Fibroblast of pulmonary artery (primary cell): ENCODE measurements at regions not wholly inside any gene's neighbourhood (a gene's known extent, or its start where the extent isn't known, plus 50 kb on each side); places are given as distances from the start of the nearest gene placed in this dataset.
"Not testable (repeated sequence)": the region's sequence is repeated elsewhere in the genome, so short reads cannot be mapped to it uniquely, and the experiment has no call there.

Source experiments
- DNase-seq: peaks from one replicate; pipeline ENCODE4 v3.0.0-alpha.2; 2010; ENCODE audit warnings: low read depth
- H3K4me3 ChIP-seq: replicated peaks from 2 replicates; pipeline ENCODE4 v1.5.1; 2011; ENCODE audit warnings: low read depth, mild to moderate bottlenecking, control low read depth, low read length, moderate library complexity
- CTCF ChIP-seq: IDR thresholded peaks from 2 replicates; pipeline ENCODE4 v1.5.1; 2011; ENCODE audit warnings: mild to moderate bottlenecking, control low read depth, low read length, inconsistent platforms; ENCODE audit errors: missing control alignments

- no peak for TF ChIP-seq CTCF
- H3K4me3 ChIP-seq = no peak overlapping the region
- no peak for DNase-seq
Observed at GRCh38 chr2:242041816-242042215, 172.3 kb downstream of the RTP5 start.

DNA sequence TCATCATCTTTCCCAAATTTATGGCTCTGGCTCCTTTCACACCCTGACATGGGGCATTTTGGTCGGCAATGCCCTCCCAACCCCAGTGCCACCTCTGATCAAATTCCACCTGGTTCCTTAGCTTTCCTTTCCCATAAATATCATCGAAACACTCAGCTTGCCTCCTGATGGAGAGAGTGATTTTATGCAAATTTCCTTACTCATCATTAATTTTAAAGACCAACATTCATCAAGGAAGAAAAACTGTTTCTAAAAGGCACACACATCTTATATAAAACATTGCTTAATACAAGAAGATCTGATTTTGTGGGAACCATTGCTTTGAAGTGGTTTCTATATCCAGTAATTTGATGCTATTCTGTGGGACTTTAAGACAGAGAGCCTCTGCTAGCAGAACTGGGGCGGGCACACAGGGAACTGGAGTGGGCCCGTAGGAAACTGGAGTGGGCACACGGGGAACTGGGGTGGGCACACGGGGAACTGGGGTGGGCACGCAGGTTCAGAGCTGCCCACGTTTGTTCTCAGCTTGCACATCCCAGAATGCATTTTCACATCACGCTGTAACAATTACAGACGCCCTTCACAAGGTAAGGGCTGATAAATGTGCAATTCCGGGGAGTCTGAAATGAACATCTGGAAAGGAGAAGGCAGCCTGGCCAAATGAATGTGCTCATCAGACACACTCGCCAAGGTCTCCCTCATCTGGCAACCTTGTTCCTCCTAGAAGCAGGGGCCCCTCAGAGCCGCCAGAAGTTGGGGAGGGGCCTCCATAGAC lies 174.2 kb downstream of the RTP5 start:
- no peak overlapping the region for H3K4me3 ChIP-seq
- TF ChIP-seq CTCF = no peak
- DNase-seq = no peak

DNA sequence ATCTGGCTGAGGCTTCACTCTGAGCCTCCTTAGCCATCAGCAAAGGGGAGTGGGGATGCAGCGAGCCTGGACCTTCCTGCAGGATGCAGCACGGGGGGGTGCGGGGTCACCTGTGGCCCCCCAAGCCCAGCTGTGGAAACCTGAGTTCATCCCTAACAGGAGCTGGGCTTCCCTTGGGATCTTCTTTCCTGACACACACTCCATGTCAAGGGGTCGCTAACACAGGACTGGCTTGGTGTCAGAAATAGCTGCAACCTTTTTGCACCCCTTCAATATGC lies 174.7 kb downstream of the RTP5 start:
- no peak for DNase-seq
- TF ChIP-seq CTCF = no peak
- no peak overlapping the region for H3K4me3 ChIP-seq

GRCh38 chr2:242045596-242046144 lies 176.1 kb downstream of the RTP5 start:
- H3K4me3 ChIP-seq, DNase-seq: not testable (repeated sequence)

- TF ChIP-seq CTCF = no peak
- DNase-seq = no peak
- no peak overlapping the region for H3K4me3 ChIP-seq
Observed at GRCh38 chr2:242046206-242046826, 176.8 kb downstream of the RTP5 start.

- no peak overlapping the region for H3K4me3 ChIP-seq
- TF ChIP-seq CTCF = no peak
- no peak for DNase-seq
Observed at GRCh38 chr2:242047963-242048362, 178.4 kb downstream of the RTP5 start.

- H3K4me3 ChIP-seq = no peak overlapping the region
Observed at GRCh38 chr2:242048479-242048878, 178.9 kb downstream of the RTP5 start.

GRCh38 chr2:242049492-242049891 lies 180.0 kb downstream of the RTP5 start:
- DNase-seq, H3K4me3 ChIP-seq: not testable (repeated sequence)

More at GRCh38 chr2:242048479-242048878, 178.9 kb downstream of the RTP5 start:
- TF ChIP-seq CTCF = no peak
- no peak for DNase-seq
